ENCODE measurements at regions not wholly inside any gene's neighbourhood (a gene's known extent, or its start where the extent isn't known, plus 50 kb on each side); places are given as distances from the start of the nearest gene placed in this dataset.
"Not testable (repeated sequence)": the region's sequence is repeated elsewhere in the genome, so short reads cannot be mapped to it uniquely, and the experiment has no call there.

DNA sequence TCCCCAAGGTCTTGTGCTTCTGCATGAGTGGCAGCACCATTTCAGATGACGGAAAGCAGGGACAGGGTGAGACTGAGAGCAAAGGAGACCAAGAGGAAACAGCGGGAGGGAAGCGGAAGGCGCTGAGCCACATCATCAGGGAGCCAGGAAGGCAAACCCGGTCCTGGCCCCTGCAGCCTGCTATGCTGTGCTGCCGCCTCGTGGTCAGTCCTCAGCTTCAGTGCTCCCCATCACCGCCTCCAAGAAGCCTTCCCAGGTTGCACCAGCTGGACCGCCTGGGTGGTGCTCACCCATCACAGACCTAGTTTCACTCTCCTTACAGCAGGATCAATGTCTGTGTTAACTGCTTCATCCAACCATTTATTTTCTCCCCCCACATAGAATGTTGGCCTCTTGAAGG is 73.0 kb upstream of the PHF21B start:
- Histone ChIP-seq H3K36me3 (ENCODE audit: insufficient read depth, low read length) (no peaks in the 10 kb centered on the region), H3K4me3 (ENCODE audit: low read depth, low read length) (no peak overlapping the region), H3K4me1 (ENCODE audit: control insufficient read depth, insufficient read depth, low read length, unreplicated experiment) (peaks cover 6% of the 10 kb centered on the region)

GRCh38 chr22:45083659-45084305 is 74.0 kb upstream of the PHF21B start:
- Histone ChIP-seq H3K27me3 (ENCODE audit: insufficient read depth, low read length) (peaks cover under 1% of the 10 kb centered on the region), H3K79me2 (ENCODE audit: control insufficient read depth, insufficient read depth, low read length, unreplicated experiment) (no peaks in the 10 kb centered on the region), H2AFZ (ENCODE audit: low read length, unreplicated experiment) (no peak overlapping the region), H3K36me3 (ENCODE audit: insufficient read depth, low read length) (no peaks in the 10 kb centered on the region), H3K4me3 (ENCODE audit: low read depth, low read length) (no peak overlapping the region), H3K27ac (ENCODE audit: low read depth, low read length) (no peak overlapping the region), H3K4me1 (ENCODE audit: control insufficient read depth, insufficient read depth, low read length, unreplicated experiment) (peaks cover 6% of the 10 kb centered on the region)

More for the DNA sequence above, 73.0 kb upstream of the PHF21B start:
- Histone ChIP-seq H3K27me3 (ENCODE audit: insufficient read depth, low read length) (peaks cover 10% of the 10 kb centered on the region), H3K27ac (ENCODE audit: low read depth, low read length) (no peak overlapping the region), H3K79me2 (ENCODE audit: control insufficient read depth, insufficient read depth, low read length, unreplicated experiment) (no peaks in the 10 kb centered on the region), H2AFZ (ENCODE audit: low read length, unreplicated experiment) (no peak overlapping the region)

GRCh38 chr22:45084400-45084920 is 74.7 kb upstream of the PHF21B start:
- Histone ChIP-seq H2AFZ (ENCODE audit: low read length, unreplicated experiment) (no peak overlapping the region), H3K4me1 (ENCODE audit: control insufficient read depth, insufficient read depth, low read length, unreplicated experiment) (peaks cover 6% of the 10 kb centered on the region), H3K4me3 (ENCODE audit: low read depth, low read length) (no peak overlapping the region), H3K27ac (ENCODE audit: low read depth, low read length) (no peak overlapping the region), H3K27me3 (ENCODE audit: insufficient read depth, low read length) (no peaks in the 10 kb centered on the region; the same call in 1 of the 2 replicates), H3K79me2 (ENCODE audit: control insufficient read depth, insufficient read depth, low read length, unreplicated experiment) (no peaks in the 10 kb centered on the region), H3K36me3 (ENCODE audit: insufficient read depth, low read length) (no peaks in the 10 kb centered on the region)

GRCh38 chr22:45087802-45088201 is 75.9 kb upstream of the NUP50 start:
- H3K4me3 ChIP-seq (ENCODE audit: low read depth, low read length), result no peak overlapping the region
- no peak overlapping the region for H2AFZ ChIP-seq (ENCODE audit: low read length, unreplicated experiment)
- no peaks in the 10 kb centered on the region for H3K27me3 ChIP-seq (ENCODE audit: insufficient read depth, low read length)
- no peaks in the 10 kb centered on the region for H3K36me3 ChIP-seq (ENCODE audit: insufficient read depth, low read length)
- H3K27ac ChIP-seq (ENCODE audit: low read depth, low read length), result no peak overlapping the region
- H3K79me2 ChIP-seq (ENCODE audit: control insufficient read depth, insufficient read depth, low read length, unreplicated experiment), result no peaks in the 10 kb centered on the region
- H3K4me1 ChIP-seq (ENCODE audit: control insufficient read depth, insufficient read depth, low read length, unreplicated experiment), result peaks cover 6% of the 10 kb centered on the region

- H3K4me3 ChIP-seq (ENCODE audit: low read depth, low read length), result no peak overlapping the region
- H3K79me2 ChIP-seq (ENCODE audit: control insufficient read depth, insufficient read depth, low read length, unreplicated experiment), result no peaks in the 10 kb centered on the region
- no peak overlapping the region for H3K27ac ChIP-seq (ENCODE audit: low read depth, low read length)
- H3K27me3 ChIP-seq (ENCODE audit: insufficient read depth, low read length), result no peaks in the 10 kb centered on the region
- H3K36me3 ChIP-seq (ENCODE audit: insufficient read depth, low read length), result no peaks in the 10 kb centered on the region
- H3K4me1 ChIP-seq (ENCODE audit: control insufficient read depth, insufficient read depth, low read length, unreplicated experiment), result peaks cover 6% of the 10 kb centered on the region
- H2AFZ ChIP-seq (ENCODE audit: low read length, unreplicated experiment), result no peak overlapping the region
These were observed 75.1 kb upstream of the NUP50 start for GRCh38 chr22:45088576-45088975.

DNA sequence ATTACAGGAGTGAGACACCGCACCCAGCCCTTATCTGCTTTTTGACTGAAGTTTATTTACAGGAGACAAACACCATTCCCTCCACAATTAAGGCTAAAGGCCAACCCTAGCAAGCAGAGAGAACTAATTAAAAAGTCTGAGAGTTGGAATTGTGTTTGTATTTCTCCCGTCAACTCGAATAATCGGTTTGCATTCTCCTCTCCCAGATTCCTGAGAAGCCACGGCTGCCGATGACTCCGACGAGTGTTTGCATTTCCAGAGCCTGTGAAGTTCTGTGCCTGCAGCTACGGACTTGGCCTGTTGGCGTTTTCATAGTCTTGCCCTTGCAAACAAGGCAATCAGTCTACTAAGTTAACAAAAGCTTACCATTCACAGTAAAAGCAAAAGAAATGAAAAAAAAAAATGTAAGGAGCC is 73.2 kb upstream of the NUP50 start:
- Histone ChIP-seq H2AFZ (ENCODE audit: low read length, unreplicated experiment) (no peak overlapping the region), H3K27me3 (ENCODE audit: insufficient read depth, low read length) (no peaks in the 10 kb centered on the region), H3K79me2 (ENCODE audit: control insufficient read depth, insufficient read depth, low read length, unreplicated experiment) (no peaks in the 10 kb centered on the region), H3K4me3 (ENCODE audit: low read depth, low read length) (no peak overlapping the region), H3K27ac (ENCODE audit: low read depth, low read length) (no peak overlapping the region), H3K4me1 (ENCODE audit: control insufficient read depth, insufficient read depth, low read length, unreplicated experiment) (no peaks in the 10 kb centered on the region), H3K36me3 (ENCODE audit: insufficient read depth, low read length) (no peaks in the 10 kb centered on the region)

DNA sequence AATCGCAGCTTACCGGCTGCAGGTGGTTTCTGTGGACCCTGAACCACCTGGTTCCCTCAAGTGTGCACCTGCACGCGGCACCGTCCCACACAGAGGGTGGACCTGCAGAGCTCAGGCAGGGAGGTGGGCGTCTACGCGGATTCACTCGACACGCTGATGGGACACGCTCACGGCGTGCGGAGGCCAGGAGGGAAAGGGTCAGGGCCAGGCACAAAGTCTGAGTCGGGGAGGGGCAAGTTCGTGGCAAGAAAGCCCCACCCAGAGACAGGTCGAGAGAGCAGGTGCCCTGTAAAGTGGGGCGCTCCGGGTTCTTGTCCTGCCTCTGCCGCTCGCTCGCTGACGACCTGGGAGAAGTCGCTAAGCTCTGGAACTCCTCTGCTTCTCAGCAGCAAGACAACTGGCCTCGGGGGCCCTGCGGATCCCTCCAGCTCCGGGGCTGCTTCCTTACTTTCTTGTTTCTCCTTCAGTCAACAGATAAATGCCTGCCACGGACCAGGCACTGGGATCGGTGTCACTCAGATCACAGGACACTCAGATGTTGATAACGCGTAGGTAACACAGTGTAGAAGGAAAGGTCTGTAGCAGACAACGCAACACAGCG is 72.4 kb upstream of the NUP50 start:
- no peak overlapping the region for H2AFZ ChIP-seq (ENCODE audit: low read length, unreplicated experiment)
- no peaks in the 10 kb centered on the region for H3K4me1 ChIP-seq (ENCODE audit: control insufficient read depth, insufficient read depth, low read length, unreplicated experiment)
- H3K36me3 ChIP-seq (ENCODE audit: insufficient read depth, low read length), result no peaks in the 10 kb centered on the region
- no peak overlapping the region for H3K4me3 ChIP-seq (ENCODE audit: low read depth, low read length)
- no peak overlapping the region for H3K27ac ChIP-seq (ENCODE audit: low read depth, low read length)
- no peaks in the 10 kb centered on the region for H3K79me2 ChIP-seq (ENCODE audit: control insufficient read depth, insufficient read depth, low read length, unreplicated experiment)
- H3K27me3 ChIP-seq (ENCODE audit: insufficient read depth, low read length), result no peaks in the 10 kb centered on the region

GRCh38 chr22:45091875-45092274 is 71.8 kb upstream of the NUP50 start:
- not testable (repeated sequence) for H3K27ac ChIP-seq (ENCODE audit: low read depth, low read length); H3K4me3 ChIP-seq (ENCODE audit: low read depth, low read length); H3K36me3 ChIP-seq (ENCODE audit: insufficient read depth, low read length); H3K27me3 ChIP-seq (ENCODE audit: insufficient read depth, low read length); H2AFZ ChIP-seq (ENCODE audit: low read length, unreplicated experiment); H3K4me1 ChIP-seq (ENCODE audit: control insufficient read depth, insufficient read depth, low read length, unreplicated experiment); H3K79me2 ChIP-seq (ENCODE audit: control insufficient read depth, insufficient read depth, low read length, unreplicated experiment)

- Histone ChIP-seq H3K36me3 (ENCODE audit: insufficient read depth, low read length) (no peaks in the 10 kb centered on the region), H3K79me2 (ENCODE audit: control insufficient read depth, insufficient read depth, low read length, unreplicated experiment) (no peaks in the 10 kb centered on the region), H3K27ac (ENCODE audit: low read depth, low read length) (no peak overlapping the region), H3K4me3 (ENCODE audit: low read depth, low read length) (no peak overlapping the region), H2AFZ (ENCODE audit: low read length, unreplicated experiment) (no peak overlapping the region), H3K4me1 (ENCODE audit: control insufficient read depth, insufficient read depth, low read length, unreplicated experiment) (no peaks in the 10 kb centered on the region), H3K27me3 (ENCODE audit: insufficient read depth, low read length) (no peaks in the 10 kb centered on the region)
These were observed 71.1 kb upstream of the NUP50 start for GRCh38 chr22:45092644-45093043.

- no peaks in the 10 kb centered on the region for H3K27me3 ChIP-seq (ENCODE audit: insufficient read depth, low read length)
- no peak overlapping the region for H3K4me3 ChIP-seq (ENCODE audit: low read depth, low read length)
- H3K36me3 ChIP-seq (ENCODE audit: insufficient read depth, low read length), result no peaks in the 10 kb centered on the region
- no peaks in the 10 kb centered on the region for H3K79me2 ChIP-seq (ENCODE audit: control insufficient read depth, insufficient read depth, low read length, unreplicated experiment)
- H2AFZ ChIP-seq (ENCODE audit: low read length, unreplicated experiment), result no peak overlapping the region
- H3K27ac ChIP-seq (ENCODE audit: low read depth, low read length), result no peak overlapping the region
- H3K4me1 ChIP-seq (ENCODE audit: control insufficient read depth, insufficient read depth, low read length, unreplicated experiment), result no peaks in the 10 kb centered on the region
These were observed 70.1 kb upstream of the NUP50 start for GRCh38 chr22:45093609-45094008.

GRCh38 chr22:45094081-45094720 is 69.5 kb upstream of the NUP50 start:
- H3K27me3 ChIP-seq (ENCODE audit: insufficient read depth, low read length), result no peaks in the 10 kb centered on the region
- no peak overlapping the region for H2AFZ ChIP-seq (ENCODE audit: low read length, unreplicated experiment)
- no peak overlapping the region for H3K27ac ChIP-seq (ENCODE audit: low read depth, low read length)
- H3K4me3 ChIP-seq (ENCODE audit: low read depth, low read length), result no peak overlapping the region
- H3K4me1 ChIP-seq (ENCODE audit: control insufficient read depth, insufficient read depth, low read length, unreplicated experiment), result no peaks in the 10 kb centered on the region
- H3K79me2 ChIP-seq (ENCODE audit: control insufficient read depth, insufficient read depth, low read length, unreplicated experiment), result no peaks in the 10 kb centered on the region
- H3K36me3 ChIP-seq (ENCODE audit: insufficient read depth, low read length), result no peaks in the 10 kb centered on the region

All from ACC112 (cell line).